NCI-H146 treated with DMSO at 0.1 percent for 48 hours (cell line): ENCODE measurements at regions not wholly inside any gene's neighbourhood (a gene's known extent, or its start where the extent isn't known, plus 50 kb on each side); places are given as distances from the start of the nearest gene placed in this dataset.
"Not testable (repeated sequence)": the region's sequence is repeated elsewhere in the genome, so short reads cannot be mapped to it uniquely, and the experiment has no call there.

Experiments used
- DNase-seq: peaks from one replicate; lab custom pipeline; 2025; ENCODE audit not compliant: unreplicated experiment; lab: John Stamatoyannopoulos, UW

DNA sequence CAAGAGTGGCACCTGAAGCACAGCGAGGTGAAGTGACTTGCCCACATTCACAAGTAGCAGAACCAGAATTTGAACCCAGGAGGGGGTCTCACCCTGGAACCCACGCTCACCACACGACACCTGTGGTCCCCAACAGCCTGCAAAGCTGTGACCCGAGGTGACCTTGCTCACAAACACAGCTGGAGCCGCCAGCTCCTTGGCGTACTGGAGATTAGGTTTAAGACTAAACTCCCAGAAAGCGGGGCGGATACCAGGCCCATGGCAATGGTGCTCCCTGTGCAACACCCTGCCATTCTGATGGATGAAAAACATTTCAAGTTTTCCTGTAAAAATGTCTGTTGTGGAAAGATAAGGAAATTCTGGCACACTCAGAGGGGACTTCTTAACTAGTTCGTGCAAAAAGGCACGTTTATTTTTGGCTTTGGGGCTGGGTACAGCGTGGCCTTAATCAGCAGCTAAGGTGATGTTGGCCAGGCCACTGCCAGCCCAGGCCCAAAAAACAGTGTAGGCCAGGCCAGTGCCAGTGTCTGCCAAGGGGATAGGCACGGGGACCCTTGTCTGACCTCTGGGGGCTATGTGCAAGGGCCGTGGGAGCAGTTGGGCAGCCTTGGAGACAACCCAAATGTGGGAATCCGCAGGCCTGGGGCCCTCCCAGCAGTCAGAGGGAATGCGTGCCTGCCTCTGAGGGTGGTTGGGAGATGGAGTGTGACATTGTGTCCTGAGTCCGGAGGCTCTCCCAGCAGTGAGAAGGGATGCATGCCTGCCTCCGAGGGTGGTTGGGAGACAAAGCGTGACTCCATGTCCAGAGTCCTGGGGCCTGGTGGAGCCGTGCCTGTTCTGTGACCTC is 185.0 kb upstream of the HS6ST1 start:
- no peak for DNase-seq

DNA sequence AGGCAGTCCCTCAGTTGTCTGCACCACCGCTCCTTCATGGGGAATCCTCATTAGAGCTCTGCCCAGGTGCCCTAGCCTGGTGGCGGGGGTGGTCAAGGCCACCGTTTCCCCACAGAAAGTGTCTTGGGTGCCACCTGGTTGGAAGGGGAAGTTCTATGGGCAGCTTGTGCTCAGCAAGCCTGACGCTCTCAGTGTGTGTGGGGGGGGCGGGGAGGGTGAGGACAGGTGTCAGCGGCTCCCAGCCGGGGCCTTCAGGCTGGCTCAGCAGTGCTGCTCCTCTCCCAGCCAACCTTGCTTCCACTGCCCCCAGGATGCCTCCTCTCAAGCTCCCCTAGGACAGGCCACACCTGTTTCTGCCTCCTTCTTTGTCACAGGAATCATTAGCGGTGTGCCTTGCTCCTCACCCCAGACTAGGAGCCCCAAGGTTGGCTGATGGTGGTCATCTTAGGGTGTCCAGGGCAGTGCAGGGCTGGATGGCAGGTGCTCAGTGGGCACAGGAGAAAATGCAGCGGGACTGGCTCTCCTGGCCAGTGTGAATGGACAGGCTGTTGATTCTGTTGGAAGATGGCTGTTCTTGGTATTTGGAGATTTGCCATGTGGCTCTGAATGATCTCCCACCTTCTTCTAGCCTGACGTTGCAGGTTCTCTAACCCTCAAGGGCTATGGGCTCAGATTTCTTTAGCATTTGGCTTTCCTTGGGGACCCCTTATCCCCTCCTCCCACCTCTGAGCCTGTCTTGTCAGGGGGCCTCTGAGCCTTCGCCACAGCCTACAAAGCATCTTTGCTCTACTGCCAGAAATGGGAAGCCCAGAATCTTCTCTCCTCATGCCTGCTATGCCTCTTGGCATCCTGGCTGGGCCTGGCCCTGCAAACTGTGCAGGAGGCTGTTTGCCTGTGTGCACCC is 185.8 kb upstream of the HS6ST1 start:
- DNase-seq: peak; percentile 10

DNA sequence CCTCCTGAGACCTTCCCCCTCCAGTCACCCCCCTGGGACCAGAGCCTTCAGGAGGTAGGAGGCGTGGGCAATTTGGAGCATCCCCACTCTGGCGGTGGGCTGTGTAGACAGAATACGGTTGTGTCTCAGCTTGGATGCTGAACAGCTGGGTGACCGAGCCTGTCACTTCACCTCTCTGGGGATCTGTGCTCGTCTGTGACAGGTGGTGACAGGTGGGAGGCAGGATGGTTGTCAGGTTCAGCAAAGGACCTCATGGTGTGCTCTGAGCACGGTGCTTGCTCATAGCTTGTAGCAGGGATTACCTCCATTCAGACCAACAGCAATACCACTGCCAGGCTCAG is 186.5 kb upstream of the HS6ST1 start:
- peak; percentile 10 for DNase-seq

- DNase-seq: no peak
These were observed 187.2 kb upstream of the HS6ST1 start for GRCh38 chr2:128505575-128506526.

- no peak for DNase-seq
These were observed 187.9 kb upstream of the HS6ST1 start for GRCh38 chr2:128506534-128506933.

- no peak for DNase-seq
These were observed 192.2 kb upstream of the HS6ST1 start for GRCh38 chr2:128510701-128511397.

GRCh38 chr2:128511731-128512378 is 193.2 kb upstream of the HS6ST1 start:
- no peak for DNase-seq

- no peak for DNase-seq
These were observed 193.9 kb upstream of the HS6ST1 start for GRCh38 chr2:128512379-128513115.

- no peak for DNase-seq
These were observed 194.7 kb upstream of the HS6ST1 start for GRCh38 chr2:128513116-128513960.

- DNase-seq: no peak
These were observed 195.3 kb upstream of the HS6ST1 start for GRCh38 chr2:128513961-128514283.

DNA sequence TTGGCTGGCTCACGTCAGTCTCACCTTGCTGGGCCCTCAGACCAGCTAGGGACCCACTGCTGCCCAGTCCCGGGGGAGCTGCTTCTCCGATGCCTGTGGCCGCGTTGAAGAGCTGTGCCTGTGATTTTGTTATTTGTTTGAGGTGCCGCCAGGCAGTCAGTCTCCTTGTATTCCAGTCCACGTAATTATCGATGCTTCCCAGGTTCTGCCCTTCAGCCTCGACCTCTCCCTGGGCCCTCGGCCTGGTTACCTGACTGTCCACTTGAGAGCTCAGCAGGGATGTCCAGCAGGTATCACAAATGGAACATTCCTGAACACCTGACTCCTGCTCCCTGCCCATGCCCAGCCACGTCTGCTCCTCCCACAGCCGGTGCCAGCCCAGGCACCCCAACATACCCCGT is 195.9 kb upstream of the HS6ST1 start:
- DNase-seq: no peak

DNA sequence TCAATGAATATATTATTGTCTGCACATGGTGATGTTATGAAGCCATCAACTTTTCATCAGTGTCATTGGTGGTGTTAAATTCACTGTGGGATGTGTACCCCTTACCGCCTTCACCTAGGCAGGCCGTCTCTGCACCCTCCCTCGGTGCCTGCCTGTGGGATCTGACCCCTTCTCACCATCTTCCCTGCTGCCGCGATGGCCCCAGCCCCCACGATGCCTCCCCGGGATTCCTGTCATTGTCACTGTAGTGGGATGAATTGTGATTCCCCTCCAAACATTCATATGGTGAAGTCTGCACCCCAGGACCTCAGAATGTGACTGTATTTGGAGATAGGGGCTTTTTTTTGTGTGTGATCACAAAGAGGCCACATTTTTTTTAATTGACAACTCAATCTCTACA is 198.3 kb upstream of the HS6ST1 start:
- no peak for DNase-seq

DNA sequence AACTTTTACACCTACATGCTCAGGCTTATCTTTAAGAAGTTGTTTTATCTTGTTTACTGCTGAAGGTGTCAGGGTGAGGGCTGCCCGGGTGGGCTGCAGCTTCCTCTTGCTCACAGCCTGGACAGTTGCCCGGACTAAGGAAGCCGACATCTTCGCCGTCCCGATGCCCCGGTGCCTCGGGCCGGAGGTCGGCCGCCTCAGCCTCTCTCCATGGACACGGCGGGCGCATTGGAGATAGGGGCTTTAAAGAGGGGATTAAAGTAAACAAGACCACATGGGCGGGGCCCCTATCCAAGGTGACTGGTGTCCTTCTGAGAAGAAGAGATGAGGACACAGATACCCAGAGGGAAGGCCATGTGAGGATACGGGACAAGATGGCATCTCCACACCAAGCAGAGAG is 200.4 kb upstream of the HS6ST1 start:
- not testable (repeated sequence) for DNase-seq

DNA sequence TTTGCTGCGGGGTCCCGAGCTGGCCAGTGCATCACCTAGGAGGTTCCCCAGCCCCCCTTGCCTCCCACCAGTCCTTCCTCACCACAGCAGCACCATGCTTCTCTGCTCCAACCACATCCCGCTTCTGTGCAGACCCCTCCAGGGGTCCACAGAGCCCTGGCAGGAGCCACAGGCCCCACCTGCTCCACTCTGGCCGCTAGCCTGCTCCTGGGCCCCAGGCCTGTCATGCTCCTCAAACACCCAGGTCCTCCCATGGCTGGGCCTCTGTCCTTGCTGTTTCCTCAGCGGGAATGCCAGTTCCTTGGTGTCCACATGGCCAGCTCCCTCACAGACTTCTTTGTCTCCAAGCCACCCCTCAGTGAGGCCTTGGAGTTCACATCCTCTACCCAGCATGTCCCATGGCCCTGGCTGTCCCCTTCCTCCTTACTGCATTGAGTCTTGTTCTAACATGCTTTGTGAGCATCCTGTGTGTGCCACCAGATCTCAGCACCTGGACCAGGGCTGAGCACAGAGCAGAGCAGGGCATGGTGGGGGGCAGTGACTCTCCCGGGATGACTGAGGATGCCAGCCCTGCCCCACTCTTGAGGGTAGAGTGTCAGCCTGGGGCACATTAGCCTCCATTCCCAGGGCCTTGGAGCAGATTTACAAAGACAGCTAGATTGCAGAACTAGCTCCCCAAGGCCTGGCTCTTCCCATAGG is 201.0 kb upstream of the HS6ST1 start:
- DNase-seq: no peak

- DNase-seq: no peak
These were observed 201.7 kb upstream of the HS6ST1 start for GRCh38 chr2:128520340-128520739.

- DNase-seq: no peak
These were observed 202.1 kb upstream of the HS6ST1 start for GRCh38 chr2:128520791-128521190.

DNA sequence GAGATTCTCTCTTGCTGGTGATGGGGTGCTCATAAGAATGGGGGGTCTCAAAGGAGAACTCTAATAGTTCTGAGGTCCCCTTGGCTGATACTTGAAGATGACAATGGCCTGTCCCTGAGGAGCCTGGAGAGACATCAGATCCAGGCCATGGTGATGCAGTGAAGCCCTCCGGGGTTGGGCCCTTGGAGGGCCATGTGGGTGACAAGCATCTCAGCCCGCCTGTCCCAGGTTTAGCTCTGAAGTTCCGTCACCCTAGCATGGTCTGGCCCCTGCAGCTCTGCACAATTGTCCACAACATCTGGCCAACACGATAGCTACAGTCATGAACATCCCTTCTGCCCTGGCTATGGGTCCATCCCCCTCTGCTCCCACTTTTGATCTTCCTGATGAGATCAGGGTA is 202.8 kb upstream of the HS6ST1 start:
- no peak for DNase-seq

DNA sequence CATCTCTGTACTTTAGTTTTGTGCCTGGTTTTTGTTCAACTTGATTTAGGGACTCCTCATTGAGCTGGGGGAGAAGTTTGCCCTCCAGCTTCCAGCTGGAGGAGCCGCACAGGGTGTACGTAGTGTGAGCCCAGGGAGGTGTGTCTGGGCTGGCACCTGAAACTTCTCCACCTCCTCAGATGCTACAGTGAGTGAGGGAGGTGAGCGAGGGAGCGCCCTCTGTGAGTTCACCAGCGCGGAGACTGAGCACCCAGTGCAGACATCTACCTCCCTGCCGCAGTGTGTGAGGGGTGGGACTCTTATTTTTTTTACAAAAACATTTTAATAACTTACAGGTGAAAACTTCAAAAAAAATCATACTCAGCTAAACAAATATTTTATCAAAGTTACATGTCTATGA is 204.2 kb upstream of the HS6ST1 start:
- DNase-seq: no peak
